ENCODE measurements at regions not wholly inside any gene's neighbourhood (a gene's known extent, or its start where the extent isn't known, plus 50 kb on each side); places are given as distances from the start of the nearest gene placed in this dataset.
"Not testable (repeated sequence)": the region's sequence is repeated elsewhere in the genome, so short reads cannot be mapped to it uniquely, and the experiment has no call there.

GRCh38 chr13:104979281-104980030 lies 1556.0 kb downstream of the EFNB2 start:
- DNase-seq: no peak

- no peak for DNase-seq
Observed at GRCh38 chr13:104976986-104977385, 1558.5 kb downstream of the EFNB2 start.

- DNase-seq: no peak
Observed at GRCh38 chr13:104975272-104975671, 1560.2 kb downstream of the EFNB2 start.

DNA sequence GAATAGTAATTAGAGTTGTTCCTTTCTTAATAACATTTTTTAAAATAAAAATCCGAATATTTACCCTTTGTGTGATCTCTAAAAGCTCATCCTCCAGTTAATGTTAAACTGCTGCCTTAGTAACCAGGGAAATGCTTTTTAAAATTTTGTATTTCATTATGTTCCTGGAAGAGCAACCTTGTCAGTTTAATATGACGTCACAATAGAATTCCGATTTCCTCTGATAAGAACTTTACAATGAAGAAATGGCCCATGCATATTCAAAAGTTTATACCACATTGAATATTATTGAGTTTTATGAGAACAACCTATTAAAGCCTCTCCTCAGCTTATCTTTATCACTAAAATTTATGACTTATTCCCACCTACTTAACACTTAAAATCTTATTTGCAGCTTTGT lies 1566.6 kb downstream of the EFNB2 start:
- DNase-seq: no peak

GRCh38 chr13:104967836-104968630 lies 1567.4 kb downstream of the EFNB2 start:
- no peak for DNase-seq

DNA sequence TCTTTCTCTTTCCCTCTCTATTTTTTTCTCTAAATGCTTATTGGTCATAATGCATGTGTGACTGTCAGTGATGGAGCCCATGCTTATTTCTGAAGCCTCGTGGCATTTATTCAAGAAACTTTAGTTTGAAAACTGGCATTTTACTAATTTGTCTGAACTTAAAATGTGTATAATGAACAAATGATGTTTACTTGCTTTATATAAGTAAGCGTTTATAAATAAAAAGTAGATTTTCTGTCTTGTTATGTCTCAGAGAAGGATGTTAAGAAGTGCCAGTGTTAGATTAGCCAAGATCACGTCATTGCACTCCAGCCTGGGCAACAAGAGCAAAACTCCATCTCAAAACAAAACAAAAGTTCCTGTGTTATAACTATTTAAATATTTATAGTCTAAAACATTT lies 1568.1 kb downstream of the EFNB2 start:
- no peak for DNase-seq

DNA sequence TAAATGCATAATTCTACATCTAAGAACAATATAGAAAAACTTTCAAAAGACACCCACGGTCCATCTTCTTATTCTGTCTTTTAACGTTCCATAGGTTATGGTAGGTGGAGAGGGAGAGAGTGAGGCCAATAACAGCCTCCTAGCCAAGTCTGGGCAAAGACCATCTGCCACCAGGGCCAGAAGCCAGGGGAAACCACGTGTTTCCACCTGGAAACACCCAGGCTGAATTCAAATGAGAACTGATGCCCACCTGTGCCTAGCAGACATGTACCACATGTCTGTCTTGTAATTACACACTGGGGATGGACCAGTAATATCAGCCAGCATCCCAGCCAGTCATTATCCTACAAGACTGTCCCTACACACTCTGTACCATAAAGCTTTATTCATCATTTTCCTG lies 1573.1 kb downstream of the EFNB2 start:
- no peak for DNase-seq

DNA sequence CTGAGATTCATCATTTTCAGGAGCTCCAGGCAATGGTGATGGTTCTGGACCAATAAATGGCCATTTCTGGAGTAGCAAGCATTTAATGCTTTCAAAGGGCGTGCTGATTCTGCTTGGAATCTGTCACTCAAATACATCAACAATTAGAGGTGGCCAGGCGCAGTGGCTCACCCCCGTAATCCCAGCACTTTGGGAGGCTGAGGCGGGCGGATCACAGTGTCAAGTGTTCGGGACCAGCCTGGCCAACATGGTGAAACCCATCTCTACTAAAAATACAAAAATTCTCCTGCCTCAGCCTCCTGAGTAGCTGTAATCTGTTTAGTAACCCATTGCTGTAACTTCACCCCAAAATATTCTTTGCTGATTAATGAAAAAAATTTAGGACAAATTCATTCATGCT lies 1574.2 kb downstream of the EFNB2 start:
- DNase-seq: no peak

DNA sequence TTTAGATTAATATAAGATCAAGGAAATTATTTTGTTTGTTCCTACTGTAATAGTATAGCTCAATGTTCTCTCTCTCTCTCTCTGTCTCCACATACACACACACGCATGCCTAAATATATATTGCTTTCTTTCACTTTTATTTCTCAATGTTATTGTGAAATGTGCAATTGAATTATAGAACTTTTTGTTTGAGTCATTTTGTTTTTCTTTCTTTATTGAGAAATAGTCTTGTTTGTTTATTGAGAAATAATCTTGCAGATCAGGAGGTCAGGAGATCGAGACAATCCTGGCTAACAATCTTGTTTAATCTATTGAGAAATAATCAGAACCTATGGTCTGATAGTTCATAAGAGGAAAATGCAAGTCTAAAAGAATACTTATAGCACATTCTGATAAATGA lies 1581.3 kb downstream of the EFNB2 start:
- DNase-seq: no peak

DNA sequence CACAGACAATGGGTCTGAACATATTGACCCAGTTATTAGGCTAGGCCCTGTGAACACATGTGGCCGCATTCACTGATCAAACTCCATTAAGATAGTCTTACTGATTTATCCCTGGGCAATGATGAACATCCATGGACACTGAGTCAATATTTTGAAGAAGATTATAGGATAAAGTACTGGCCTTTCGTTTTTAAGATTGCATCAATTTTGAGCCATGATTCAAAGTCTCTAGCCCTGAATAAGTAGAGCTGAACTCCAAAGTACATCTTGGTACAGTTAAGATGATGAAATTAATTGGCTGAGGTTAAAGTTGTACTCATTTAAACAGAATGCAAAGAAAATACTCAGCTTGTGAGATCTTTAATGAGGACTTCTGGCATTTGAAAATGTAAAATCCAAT lies 1581.9 kb downstream of the EFNB2 start:
- DNase-seq: no peak

GRCh38 chr13:104949840-104950740 lies 1585.4 kb downstream of the EFNB2 start:
- DNase-seq: no peak

- DNase-seq: no peak
Observed at GRCh38 chr13:104944176-104944575, 1591.3 kb downstream of the EFNB2 start.

- DNase-seq: no peak
Observed at GRCh38 chr13:104943331-104943730, 1592.1 kb downstream of the EFNB2 start.

DNA sequence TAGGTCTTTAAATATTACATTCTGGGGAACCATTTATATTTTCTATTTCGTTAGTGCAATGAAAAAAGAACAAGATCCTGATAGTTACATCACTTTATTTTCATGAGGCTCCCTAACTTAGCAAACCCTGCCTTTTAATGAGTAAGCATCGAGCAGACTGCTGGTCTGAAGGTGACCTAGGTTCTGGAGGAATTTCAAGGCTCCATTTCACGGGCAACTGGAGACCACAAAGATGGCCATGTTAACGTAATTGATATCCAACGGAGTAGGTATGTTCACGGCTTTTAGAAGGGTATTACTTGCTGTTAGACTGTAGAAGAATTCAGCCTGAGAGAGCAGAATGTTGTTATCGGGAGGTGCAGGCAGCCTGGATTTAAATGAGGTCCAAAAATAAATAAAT lies 1597.6 kb downstream of the EFNB2 start:
- no peak for DNase-seq

DNA sequence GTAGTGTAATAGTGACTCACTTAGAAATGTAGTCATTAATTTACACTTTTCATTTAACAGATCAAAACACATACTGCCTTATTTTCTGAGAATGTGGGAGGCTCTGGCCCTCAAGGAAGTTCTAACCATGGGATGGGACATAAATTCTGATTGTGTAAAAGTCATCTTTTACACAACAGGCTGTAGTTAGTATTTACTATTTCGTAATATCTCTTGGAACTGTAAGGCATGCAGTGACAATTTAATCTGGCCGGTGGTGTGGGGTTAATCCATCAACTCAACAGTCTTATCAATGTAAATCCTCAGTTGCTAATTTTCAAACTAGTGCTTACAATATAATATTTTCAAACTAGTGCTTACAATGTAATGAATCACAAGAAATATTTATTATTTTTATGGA lies 1599.2 kb downstream of the EFNB2 start:
- no peak for DNase-seq

- DNase-seq: not testable (repeated sequence)
Observed at GRCh38 chr13:104920513-104920912, 1614.9 kb downstream of the EFNB2 start.

DNA sequence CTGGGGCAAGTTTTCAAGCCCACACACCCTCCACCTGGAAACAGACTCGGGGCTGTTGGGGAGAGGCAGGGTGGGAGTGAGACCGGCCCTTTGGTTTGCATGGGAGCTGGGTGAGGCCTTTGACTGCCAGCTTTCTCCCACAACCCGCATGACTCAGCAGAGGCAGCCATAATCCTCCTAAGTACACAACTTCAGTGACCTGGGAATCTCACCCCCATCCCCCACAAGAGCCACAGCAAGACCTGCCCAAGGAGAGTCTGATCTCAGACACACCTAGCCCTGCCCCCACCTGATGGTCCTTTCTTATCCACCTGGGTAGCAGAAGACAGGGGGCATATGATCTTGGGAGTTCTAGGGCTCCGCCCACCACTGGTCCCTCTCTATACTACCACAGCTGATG lies 1615.4 kb downstream of the EFNB2 start:
- DNase-seq: no peak

- DNase-seq: no peak
Observed at GRCh38 chr13:104900191-104900817, 1635.2 kb downstream of the EFNB2 start.

GRCh38 chr13:104898484-104898883 lies 1637.0 kb downstream of the EFNB2 start:
- DNase-seq: no peak

- no peak for DNase-seq
Observed at GRCh38 chr13:104895521-104895920, 1639.9 kb downstream of the EFNB2 start.

DNA sequence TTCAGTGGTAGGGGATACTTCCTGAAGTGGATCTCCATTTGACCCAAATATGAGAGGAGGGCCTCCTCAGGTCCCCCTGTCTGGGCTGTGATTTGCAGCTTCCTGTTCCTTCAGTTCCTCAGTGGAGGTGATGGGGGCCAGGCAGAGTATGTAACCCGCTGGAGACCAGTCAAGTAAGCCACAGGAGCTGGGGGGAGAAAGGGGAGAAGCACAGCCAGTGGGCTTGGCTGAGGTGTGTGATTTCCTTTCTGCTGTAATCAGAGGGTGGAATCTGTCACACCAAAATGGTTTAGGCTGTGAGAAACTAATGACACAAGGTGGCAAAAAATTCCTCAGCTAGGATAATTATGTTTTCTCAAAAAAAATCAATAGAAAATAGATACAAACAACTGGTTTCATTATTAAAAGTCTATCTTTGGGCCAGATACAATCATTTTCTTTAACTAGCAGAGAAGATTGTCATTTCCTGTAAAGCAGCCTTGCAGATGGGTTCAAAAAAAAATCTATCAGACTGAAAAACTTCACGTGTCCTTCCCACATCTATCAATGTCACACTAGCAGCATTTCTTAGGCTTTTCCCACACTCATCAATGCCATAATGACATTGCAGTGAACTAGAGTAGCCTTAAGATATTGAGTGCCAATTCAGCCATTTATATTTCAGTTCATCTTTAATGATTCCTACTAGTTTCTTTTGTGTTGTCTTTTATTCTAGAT lies 1660.3 kb downstream of the EFNB2 start:
- no peak for DNase-seq

DNA sequence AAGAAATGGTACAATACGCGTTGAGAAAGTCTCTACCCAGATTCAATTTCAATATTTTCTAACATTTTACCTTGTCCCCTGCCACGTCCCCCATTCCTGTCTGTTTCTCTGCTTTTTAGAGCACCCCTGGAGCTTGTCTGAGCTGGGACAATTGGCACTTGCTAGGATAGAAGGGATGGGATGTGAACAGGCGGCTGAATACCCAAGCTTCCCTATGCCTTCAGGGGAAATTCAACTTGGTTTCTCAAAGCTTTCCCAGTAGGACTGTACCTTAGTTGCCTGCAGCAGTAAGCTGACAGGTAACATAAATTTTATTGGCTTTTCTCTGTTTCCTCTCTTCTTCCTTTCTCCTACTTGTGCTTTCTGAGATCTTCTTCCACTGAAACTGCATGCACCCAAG lies 1663.3 kb downstream of the EFNB2 start:
- no peak for DNase-seq
